ENCODE measurements at regions not wholly inside any gene's neighbourhood (a gene's known extent, or its start where the extent isn't known, plus 50 kb on each side); places are given as distances from the start of the nearest gene placed in this dataset.

DNA sequence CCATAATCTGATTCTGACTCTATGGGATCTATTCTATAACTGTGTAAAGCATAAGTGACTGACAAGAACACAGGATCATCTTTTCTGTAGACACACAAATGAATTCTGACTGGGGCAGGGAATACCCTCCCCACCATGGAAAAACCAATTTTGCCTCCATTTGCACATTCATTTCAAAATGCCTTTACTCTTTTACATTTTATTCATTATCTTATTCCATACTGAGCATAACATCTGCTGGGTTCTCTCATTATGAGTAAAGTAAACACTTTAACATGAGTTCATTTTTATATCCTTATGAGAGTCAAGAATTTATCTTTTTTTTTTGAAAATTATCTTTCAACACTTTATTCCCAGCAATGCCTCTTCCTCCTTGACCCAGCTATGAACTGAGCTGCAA lies 163.5 kb downstream of the RNF152 start:
- no peak for DNase-seq (ENCODE audit: low read depth in 4 of 4, low spot score in 2 of 4)

DNA sequence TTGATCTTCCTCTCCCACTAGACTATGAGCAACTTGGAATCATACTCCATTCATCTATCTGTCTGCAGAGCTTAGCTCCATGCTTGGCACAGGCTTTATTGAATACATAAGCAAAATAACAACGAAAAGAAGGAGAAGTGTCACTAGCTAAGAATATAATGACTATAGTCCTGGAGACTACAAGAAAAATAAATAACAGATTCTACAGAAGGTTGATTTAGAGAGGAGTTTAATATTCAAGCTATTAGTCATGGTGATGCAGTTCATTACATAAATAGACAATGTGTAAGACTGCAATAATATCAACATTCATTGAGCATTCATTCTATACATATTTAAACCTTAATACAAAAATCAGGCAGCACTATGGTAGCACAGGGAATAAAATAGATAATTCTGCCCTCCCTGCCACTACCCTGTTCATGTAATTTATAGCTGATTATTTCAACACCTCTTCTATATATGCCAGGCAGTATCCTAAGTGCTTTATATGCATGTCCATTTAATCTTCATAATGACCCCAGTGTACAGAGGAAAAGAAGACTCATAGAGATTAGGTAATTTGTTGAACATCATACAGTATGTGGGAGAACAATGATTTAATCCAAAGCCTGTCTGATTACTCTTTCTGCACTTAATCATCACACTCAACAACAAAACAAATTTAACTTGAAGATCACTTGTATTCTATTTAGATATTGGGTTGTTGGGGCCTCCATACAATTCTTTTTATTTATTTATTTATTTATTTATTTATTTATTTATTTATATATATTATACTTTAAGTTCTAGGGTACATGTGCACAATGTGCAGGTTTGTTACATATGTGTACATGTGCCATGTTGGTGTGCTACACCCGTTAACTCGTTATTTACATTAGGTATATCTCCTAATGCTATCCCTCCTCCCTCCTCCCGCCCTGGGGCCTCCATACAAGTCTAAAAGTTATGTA lies 165.3 kb downstream of the RNF152 start:
- DNase-seq (ENCODE audit: low read depth in 4 of 4, low spot score in 2 of 4), result no peak

DNA sequence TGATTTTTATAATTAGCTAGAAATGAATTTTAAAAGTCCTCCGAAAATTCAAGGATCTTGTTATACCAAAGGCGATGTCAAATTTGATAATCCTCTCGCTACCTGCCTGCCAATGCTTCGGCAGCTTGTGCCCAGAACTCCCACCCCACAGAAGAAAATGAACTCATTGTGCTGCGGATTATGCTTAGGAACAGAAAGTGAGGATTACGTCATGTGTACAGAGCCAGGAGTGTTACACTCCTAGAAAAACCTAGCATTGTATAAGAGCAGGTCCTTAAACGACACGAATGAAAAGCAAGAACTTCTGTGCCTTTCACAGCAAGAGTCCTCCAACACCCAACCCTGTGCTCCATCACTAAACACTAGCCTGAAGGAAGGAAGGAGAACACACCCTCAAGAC lies 168.3 kb downstream of the RNF152 start:
- no peak for DNase-seq (ENCODE audit: low read depth in 4 of 4, low spot score in 2 of 4)

DNA sequence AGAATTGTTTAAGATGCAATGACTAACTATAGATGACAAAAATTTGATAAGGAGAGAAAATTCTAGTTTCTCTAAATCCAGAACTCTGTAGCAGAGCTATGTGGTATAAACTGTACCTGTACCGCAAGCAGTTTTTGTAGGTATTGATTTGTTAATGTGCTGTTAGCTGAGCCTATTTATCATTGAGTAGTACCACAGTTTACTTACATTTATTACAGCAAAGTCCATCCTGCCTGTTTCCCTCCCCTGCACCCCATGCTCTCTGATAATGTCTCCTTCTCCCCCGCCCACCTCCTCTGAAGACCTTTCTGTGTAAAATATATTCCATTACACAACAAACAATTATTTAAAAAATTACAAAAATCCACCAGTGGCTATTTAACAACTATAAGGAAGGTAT lies 170.6 kb downstream of the RNF152 start:
- no peak for DNase-seq (ENCODE audit: low read depth in 4 of 4, low spot score in 2 of 4)

DNA sequence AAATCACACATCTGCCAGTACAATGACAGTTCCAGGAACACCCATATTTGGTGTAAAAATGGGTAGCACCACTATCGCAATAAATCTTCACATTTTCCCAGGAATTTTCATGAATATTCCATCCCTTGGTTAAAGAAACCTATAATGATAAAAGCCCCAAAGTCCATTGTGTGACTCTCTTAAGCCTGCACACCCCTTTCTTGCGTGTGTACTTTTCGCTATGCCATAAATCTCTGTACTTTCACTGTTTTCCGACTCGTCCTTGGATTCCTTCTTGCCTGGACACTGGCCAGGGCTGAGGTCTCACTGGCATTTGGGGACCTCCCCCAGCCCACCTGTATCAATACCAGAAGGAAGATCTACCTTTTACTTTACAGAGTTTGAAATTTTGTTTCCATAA lies 172.3 kb downstream of the RNF152 start:
- no peak for DNase-seq (ENCODE audit: low read depth in 4 of 4, low spot score in 2 of 4)

DNA sequence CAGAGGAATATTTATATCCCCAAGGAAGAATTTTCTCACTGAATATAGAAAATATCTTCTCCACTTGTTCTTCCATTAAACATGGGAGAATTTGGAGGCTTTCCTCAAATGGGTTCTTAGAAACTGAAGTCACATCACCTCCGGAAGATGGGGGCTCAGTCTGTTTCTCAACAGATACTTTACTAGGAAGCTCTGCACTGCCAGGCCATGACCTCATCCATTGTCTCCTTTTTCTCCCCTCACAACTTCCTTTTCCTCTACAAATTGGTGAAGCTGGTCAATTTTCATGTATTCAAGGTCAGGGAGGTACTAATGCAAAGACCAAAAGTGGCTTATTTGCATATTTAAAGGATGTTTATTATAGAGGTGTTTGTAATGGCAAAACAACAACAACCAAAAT lies 173.1 kb downstream of the RNF152 start:
- no peak for DNase-seq (ENCODE audit: low read depth in 4 of 4, low spot score in 2 of 4)

DNA sequence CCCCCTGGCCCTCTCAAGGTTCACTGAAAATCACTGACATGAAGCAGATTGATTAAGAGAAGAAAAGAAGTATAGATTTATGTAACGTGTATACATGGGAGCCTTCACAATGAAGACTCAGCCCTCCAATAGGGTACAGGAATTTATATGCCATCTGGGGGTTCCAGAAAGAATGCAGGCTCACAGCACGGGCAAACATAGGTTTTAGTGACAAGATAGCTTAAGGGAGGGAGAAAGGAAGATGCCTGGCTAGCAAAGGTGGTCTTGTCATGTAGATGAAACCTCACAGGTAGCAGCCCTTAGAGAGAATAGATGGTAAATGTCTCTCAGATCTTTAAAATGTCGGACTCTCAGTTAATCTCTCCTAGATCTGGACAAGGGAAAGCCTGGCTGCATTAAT lies 173.9 kb downstream of the RNF152 start:
- no peak for DNase-seq (ENCODE audit: low read depth in 4 of 4, low spot score in 2 of 4)

DNA sequence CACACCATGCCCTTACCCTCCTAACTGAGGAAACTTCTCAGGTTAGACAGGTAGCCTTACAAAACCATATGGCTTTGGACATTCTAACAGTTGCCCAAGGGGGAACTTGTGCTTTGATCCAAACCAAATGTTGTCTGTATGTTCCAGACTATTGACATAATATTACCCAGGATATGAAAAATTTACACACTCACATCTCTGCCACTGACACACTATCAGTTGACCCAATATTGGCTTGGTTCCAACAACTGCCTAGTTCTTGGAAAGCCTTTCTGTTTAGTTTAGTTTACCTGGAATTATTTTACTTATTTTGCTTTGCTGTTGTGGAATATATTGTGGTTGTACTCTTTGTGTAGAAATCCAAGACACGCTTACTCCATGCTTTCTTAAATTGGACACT lies 178.4 kb downstream of the RNF152 start:
- DNase-seq (ENCODE audit: low read depth in 4 of 4, low spot score in 2 of 4), result no peak

DNA sequence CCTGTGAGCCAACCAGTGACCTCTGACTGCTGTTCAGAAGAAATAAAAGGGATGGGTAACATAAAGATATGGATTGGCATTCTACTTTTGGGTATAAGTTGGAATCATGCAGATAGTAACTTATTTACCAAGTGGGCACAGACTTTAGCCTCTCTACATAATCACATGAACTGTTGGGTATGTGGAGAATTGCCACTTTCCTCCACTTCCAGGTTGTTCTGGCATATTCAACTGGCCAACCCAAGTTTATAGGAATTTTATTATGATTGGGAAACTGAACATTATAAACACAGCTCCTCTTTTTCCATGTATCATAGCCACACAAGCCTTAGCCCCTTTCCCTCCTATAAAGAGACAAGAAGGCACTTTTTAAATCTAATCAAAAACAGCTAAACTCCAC lies 179.3 kb downstream of the RNF152 start:
- no peak for DNase-seq (ENCODE audit: low read depth in 4 of 4, low spot score in 2 of 4)

DNA sequence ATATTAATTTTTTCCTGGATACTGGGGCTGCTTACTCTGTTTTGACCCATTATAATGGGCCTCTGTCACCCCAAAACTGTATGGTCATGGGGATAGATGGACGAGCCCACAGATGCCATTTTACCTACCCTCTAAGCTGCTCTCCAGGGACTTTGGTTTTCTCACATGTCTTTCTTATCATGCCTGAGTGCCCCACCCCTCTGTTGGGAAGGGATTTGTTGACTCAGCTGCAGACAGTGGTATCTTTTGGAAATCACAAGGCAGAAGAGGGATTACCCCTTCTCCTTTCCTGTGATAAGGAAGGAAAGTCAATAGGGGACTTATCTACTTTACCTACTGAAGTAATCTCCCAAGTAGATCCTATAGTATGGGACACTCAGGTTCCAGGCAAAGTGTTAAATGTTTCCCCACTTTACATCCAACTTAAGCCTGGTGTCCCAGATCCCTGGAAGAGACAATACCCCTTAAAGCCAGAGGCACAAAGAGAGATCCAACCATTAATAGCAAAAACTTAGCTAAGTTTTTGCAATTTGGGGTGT lies 182.7 kb downstream of the RNF152 start:
- DNase-seq (ENCODE audit: low read depth in 4 of 4, low spot score in 2 of 4), result no peak

DNA sequence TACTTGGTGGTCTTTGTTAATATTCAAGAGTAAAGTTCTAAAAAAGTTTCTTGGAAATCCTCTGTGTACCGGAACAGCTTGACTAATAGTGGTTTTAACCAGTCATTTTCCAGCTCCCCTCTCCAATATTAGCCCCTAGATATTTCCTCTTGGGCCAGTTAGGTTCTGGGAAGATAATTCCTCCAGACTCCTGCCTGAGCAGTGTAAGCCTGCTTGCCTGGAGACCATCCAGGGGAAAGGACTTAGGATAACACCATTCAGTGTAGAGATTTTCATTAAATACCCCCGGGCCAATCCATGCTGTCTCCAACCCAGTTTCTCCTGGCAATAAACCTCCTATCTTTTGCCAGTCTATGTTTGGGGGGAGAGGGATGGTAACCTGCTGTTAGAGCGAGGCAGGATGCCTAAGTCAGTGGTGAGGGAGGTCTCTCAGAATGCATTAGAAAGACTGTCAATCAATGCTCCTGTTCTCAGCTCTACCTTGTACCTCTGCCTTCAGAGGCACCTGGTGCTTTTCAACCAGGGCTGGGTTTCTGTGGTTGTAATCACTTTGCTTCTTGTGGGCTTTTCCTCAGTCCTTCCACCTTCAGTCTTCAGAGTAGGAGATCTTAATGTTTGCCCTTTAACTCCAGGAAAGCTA lies 186.4 kb downstream of the RNF152 start:
- no peak for DNase-seq (ENCODE audit: low read depth in 4 of 4, low spot score in 2 of 4)

DNA sequence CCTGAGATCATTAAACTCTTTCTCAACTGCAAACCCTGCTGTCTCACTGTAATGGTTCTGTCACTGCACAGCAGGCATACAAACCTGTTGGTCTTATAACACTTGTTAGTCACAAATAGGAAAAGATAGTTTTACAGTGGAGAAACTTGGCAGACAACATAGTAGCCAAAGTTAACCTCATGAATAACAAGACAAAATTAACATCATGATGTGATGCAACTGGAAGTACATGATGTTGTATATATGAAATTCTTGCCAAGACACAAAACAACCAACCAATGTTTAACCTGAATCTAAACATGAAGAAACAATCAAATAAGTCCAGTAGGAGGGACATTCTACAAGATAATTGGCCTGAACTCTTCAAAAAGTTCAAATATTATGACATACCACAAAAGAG lies 189.3 kb downstream of the RNF152 start:
- DNase-seq (ENCODE audit: low read depth in 4 of 4, low spot score in 2 of 4), result no peak

DNA sequence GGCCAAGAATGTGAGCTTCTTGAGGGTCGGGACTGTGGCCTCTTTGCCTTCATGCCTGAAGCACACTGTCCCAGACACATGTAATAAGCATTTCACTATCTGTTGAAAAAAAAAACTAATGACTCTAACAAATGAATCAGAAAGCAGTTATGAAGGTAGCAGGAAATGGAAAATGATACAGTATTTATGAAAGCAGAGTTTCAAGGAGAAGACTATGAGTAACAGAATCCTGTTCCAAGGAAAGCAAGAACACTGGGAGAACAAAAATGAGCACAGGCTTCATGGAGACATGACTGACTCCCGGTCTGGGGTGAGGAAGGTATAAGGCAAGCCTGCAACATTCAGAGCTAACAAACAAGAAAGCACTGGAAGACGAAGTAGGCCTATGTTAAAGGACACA lies 190.8 kb downstream of the RNF152 start:
- DNase-seq (ENCODE audit: low read depth in 4 of 4, low spot score in 2 of 4), result no peak

DNA sequence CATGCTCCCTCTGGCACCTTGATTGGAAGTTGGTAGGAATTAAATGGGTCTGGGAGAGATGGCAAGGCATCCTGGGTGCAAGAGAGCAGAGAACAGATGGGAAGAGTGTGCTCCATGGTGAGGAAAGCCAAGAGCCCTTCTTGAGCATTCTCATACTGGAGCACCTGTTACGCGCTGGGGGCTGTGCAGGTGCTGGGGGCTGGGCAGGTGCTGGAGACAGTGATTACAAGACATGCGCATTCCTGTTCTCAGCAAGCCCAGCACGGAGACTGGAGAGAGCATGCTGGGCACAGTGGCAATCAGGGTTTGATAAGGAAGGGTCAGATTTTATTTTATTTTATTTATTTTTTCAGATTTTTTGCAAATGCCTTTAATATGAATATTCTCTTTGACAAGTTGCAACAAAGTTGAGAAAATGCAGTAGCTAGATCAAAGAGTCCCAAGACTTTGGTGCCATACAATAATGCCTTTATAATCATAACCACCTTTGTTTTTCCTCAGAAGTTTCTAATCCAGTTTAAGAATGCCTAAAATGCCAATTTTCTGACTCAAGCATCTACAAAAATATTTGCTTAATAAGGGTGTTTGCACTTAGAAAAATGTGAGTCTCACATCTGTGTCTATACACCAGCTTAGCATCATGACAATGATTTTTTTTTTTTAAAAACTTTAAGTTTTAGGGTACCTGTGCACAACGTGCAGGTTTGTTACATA lies 193.3 kb downstream of the RNF152 start:
- no peak for DNase-seq (ENCODE audit: low read depth in 4 of 4, low spot score in 2 of 4)

DNA sequence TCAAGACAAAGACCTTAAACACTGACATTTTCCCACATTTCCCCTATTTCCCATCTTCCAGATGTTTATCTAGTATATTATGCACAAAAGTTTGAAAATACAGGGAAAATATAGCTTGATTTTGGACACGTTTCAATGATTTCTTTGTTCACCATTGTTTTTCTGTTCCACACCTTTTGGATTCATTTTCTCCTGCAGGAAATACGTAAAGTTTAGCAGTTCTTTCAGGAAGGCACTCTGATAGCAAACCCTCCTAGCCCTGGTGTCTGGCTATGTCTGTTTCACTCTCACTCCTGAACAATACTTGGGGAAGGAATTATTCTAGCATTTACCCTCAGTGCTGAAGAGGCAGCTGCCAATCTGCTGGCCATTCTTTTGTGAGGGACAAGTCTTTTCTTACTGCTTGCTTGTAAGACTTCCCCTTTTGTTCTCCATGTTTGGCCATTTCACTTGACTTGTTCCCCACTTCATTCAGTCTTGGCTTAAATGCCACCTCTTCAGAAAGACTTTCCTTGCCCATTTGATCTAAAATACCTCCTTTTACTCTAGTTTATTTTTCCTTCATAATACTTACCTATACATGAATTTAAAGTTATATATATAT lies 195.4 kb downstream of the RNF152 start:
- no peak for DNase-seq (ENCODE audit: low read depth in 4 of 4, low spot score in 2 of 4)

DNA sequence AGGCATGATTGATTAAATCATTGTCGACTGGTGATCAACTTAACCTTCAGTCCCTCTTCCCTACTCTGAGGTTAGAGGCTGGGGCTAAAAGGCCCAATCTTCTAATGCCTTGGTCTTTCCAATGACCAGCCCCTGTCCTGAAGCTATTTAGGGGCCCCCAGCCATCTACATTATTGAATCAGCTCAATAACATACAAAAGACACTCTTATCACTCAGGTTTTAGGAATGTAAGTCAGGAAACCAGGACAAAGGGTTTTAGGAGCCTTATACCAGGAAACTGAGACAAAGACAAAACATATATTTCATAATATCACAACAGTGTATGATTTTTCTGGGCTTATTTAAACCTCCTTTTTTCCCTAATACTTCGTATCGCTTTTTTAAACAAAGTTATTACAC lies 198.6 kb downstream of the RNF152 start:
- DNase-seq (ENCODE audit: low read depth in 4 of 4, low spot score in 2 of 4), result no peak

DNA sequence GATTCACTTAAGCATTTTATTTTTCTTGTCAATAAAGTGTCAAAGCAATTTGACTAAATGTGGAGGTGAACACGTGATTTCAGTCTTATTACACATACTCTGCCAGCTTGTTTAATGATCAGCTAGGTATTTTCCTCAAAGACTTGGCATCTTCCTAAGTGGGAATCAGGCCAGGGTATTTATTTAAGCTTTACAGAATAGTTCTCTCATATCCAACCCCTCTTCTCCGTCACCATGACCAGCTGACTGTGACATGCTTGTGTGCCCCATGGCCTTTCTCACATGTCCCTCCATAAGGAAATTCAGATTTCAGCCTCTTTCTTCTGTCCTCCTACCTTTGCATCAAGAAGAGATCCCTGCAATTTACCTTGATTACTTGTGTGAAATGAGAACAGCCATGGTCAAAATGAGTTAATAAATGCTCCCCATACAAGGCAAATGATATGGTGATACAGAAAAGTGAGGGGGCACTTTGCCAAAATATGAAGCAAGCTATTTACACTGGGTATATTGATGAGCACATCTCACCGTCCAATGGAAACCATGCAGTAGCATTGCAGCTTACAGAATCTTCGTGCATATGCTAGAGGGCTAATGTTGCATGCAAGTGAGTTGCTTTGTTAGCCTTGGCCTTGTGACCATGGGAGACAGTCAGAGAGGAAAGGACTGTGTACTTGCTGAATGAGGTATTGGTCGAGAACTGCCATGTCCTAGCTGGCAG lies 202.2 kb downstream of the RNF152 start:
- DNase-seq (ENCODE audit: low read depth in 4 of 4, low spot score in 2 of 4), result no peak

DNA sequence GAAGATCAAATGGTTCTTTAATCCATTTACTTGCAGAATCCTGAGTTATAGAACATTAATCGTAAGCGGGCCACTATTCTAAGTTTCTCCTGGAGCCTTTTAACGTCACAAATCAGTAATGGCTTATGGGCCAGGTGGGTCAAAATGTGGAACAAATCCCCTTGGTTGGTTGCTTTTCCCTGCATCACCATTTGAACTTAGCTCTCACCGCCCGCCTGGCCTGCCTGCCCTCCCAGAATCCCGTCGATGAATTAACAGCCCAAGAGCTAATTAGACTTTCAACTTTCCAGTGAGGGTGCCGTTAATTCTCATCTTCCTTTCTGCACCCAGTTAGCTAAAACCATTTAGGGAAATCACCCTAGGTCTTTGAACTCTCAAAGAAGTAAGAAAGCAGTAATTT lies 205.5 kb downstream of the RNF152 start:
- DNase-seq (ENCODE audit: low read depth in 4 of 4, low spot score in 2 of 4), result no peak

DNA sequence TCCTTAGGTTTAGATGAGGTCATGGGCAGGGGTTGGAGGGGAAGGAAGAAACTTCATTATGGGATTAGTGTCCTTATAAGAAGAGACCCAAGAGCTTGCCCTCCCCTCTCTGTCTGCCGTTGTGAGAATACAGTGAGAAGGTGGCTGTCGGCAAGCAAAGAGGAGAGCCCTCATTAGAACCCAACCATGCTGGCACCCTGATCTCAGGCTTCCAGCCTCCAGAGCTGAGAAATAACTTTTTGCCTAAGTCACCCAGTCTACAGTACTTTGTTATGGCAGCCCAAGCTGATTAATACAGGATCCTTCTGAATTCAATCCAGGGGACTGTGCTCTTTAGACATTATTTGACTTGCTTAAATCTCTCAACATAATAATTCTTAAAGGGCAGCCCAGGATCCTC lies 209.0 kb downstream of the RNF152 start:
- DNase-seq (ENCODE audit: low read depth in 4 of 4, low spot score in 2 of 4), result no peak

DNA sequence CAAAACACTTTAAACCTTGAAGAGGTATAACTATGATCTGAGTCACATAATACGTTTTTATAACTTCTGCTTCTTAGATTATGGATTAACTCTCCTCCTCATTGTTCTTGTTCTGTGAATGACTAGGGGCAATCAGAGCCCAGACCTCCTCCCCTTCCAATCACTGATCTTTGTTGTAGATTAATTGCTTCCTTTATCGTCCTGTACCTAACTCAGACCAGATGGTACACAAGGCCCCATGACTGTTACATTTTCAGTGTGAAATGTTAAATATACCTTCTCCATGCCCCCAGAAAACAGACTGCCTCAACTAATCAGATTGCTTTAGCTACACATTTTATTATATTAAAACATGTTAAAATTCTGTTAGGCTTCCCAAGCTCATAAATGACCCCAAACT lies 211.7 kb downstream of the RNF152 start:
- DNase-seq (ENCODE audit: low read depth in 4 of 4, low spot score in 2 of 4), result no peak

All from left renal cortex interstitium (tissue), 4 donors.